Endodermal cell (in vitro differentiated cells): ENCODE measurements at regions not wholly inside any gene's neighbourhood (a gene's known extent, or its start where the extent isn't known, plus 50 kb on each side); places are given as distances from the start of the nearest gene placed in this dataset.
"Not testable (repeated sequence)": the region's sequence is repeated elsewhere in the genome, so short reads cannot be mapped to it uniquely, and the experiment has no call there.

Experiments used
- DNase-seq: peaks from one replicate; pipeline ENCODE4 v3.0.0-alpha.2; 2017
- H3K27ac ChIP-seq: 2 replicates; pipeline ENCODE4 v1.5.1; 2013; ENCODE audit warnings: mild to moderate bottlenecking, low read depth, low read length, moderate library complexity
- H3K27me3 ChIP-seq: 2 replicates; pipeline ENCODE4 v1.6.1; 2013; ENCODE audit warnings: mild to moderate bottlenecking, low read length, moderate library complexity; ENCODE audit not compliant: insufficient read depth, control insufficient read depth, poor library complexity, severe bottlenecking
- H3K36me3 ChIP-seq: 2 replicates; pipeline ENCODE4 v1.7.0; 2013; ENCODE audit warnings: mild to moderate bottlenecking, low read length, moderate library complexity; ENCODE audit not compliant: control insufficient read depth, insufficient read depth
- H3K4me1 ChIP-seq: one replicate; pipeline ENCODE4 v1.7.0; 2013; ENCODE audit warnings: low read length; ENCODE audit not compliant: control insufficient read depth, insufficient read depth
- H3K4me3 ChIP-seq: 2 replicates; pipeline ENCODE4 v1.5.1; 2013; ENCODE audit warnings: mild to moderate bottlenecking, low read length, moderate library complexity
- H3K9ac ChIP-seq: 2 replicates; pipeline ENCODE4 v1.6.1; 2013; ENCODE audit warnings: mild to moderate bottlenecking, low read length, moderate library complexity; ENCODE audit not compliant: poor library complexity, severe bottlenecking; ENCODE audit errors: extremely low read depth
- H3K9me3 ChIP-seq: 2 replicates; pipeline ENCODE4 v1.6.1; 2013; ENCODE audit warnings: mild to moderate bottlenecking, low read length, moderate library complexity; ENCODE audit not compliant: control insufficient read depth
- H3K27ac Mint-ChIP-seq: 2 replicates; pipeline ENCODE4 v1.8.0; 2020; ENCODE audit warnings: mixed read lengths
- H3K27me3 Mint-ChIP-seq: 2 replicates; pipeline ENCODE4 v1.8.0; 2021; ENCODE audit warnings: mild to moderate bottlenecking, mixed read lengths; ENCODE audit not compliant: insufficient read depth
- H3K36me3 Mint-ChIP-seq: 2 replicates; pipeline ENCODE4 v1.8.0; 2020; ENCODE audit warnings: low read depth, mixed read lengths
- H3K4me1 Mint-ChIP-seq: 2 replicates; pipeline ENCODE4 v1.8.0; 2020; ENCODE audit warnings: mixed read lengths
- H3K4me3 Mint-ChIP-seq: 2 replicates; pipeline ENCODE4 v1.8.0; 2020; ENCODE audit warnings: mild to moderate bottlenecking, moderate library complexity, mixed read lengths
- H3K9me3 Mint-ChIP-seq: 2 replicates; pipeline ENCODE4 v1.8.0; 2020; ENCODE audit warnings: mild to moderate bottlenecking, mixed read lengths
- WGBS, 2 experiments: methylation state at CpG; one replicate each; pipeline versions ENCODE4 v1.1.5 to v1.1.7; 2013; ENCODE audit warnings: missing lambda C conversion rate in 2 of 2, mixed read lengths in 1 of 2; ENCODE audit not compliant: insufficient coverage in 1 of 2, insufficient read length in 1 of 2; 5-methylcytosine and 5-hydroxymethylcytosine counted together
- TF ChIP-seq, protein P1 (sequence below): fragments of 200-600 bp; sonication (generic); conservative IDR thresholded peaks from 2 replicates; pipeline ENCODE4 v1.5.0; 2021; ENCODE audit warnings: antibody characterized with exemption, mild to moderate bottlenecking

GRCh38 chr1:116297495-116298212 is 75.4 kb upstream of the ATP1A1 start:
- Histone ChIP-seq H3K27ac (no peak overlapping the region), H3K9me3 (peaks cover 12% of the 10 kb centered on the region), H3K36me3 (no peaks in the 10 kb centered on the region), H3K4me3 (no peak overlapping the region), H3K27me3 (no peaks in the 10 kb centered on the region), H3K9ac (no peak overlapping the region), H3K4me1 (no peaks in the 10 kb centered on the region)
- peaks cover 5% of the 10 kb centered on the region for H3K4me1 Mint-ChIP-seq
- DNase-seq: no peak
- H3K27me3 Mint-ChIP-seq: no peaks in the 10 kb centered on the region
- no peak overlapping the region for H3K27ac Mint-ChIP-seq
- TF ChIP-seq, protein P1, sequence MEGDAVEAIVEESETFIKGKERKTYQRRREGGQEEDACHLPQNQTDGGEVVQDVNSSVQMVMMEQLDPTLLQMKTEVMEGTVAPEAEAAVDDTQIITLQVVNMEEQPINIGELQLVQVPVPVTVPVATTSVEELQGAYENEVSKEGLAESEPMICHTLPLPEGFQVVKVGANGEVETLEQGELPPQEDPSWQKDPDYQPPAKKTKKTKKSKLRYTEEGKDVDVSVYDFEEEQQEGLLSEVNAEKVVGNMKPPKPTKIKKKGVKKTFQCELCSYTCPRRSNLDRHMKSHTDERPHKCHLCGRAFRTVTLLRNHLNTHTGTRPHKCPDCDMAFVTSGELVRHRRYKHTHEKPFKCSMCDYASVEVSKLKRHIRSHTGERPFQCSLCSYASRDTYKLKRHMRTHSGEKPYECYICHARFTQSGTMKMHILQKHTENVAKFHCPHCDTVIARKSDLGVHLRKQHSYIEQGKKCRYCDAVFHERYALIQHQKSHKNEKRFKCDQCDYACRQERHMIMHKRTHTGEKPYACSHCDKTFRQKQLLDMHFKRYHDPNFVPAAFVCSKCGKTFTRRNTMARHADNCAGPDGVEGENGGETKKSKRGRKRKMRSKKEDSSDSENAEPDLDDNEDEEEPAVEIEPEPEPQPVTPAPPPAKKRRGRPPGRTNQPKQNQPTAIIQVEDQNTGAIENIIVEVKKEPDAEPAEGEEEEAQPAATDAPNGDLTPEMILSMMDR: no peak
- no peak overlapping the region for H3K4me3 Mint-ChIP-seq
- H3K9me3 Mint-ChIP-seq: peaks cover 27% of the 10 kb centered on the region
- H3K36me3 Mint-ChIP-seq: peaks cover 5% of the 10 kb centered on the region
- 90 to 92% methylated on average over 9 to 18 of the region's 18 CpGs for WGBS, 2 experiments

GRCh38 chr1:116298213-116298579 is 74.8 kb upstream of the ATP1A1 start:
- H3K9me3 Mint-ChIP-seq: peaks cover 27% of the 10 kb centered on the region
- H3K27ac ChIP-seq, H3K27me3 Mint-ChIP-seq, H3K4me3 ChIP-seq, H3K27me3 ChIP-seq, H3K36me3 Mint-ChIP-seq, DNase-seq, H3K36me3 ChIP-seq, H3K4me3 Mint-ChIP-seq, H3K4me1 ChIP-seq, H3K9ac ChIP-seq, H3K27ac Mint-ChIP-seq: not testable (repeated sequence)
- H3K4me1 Mint-ChIP-seq: peaks cover 11% of the 10 kb centered on the region
- WGBS, 2 experiments: 93% methylated on average over 15 of the region's 15 CpGs; no CpG with 5 or more reads in 1 of the 2 experiments
- H3K9me3 ChIP-seq: peaks cover 12% of the 10 kb centered on the region

GRCh38 chr1:116298746-116299145 is 74.3 kb upstream of the ATP1A1 start:
- 88 to 92% methylated on average over 3 to 4 of the region's 4 CpGs for WGBS, 2 experiments
- Histone ChIP-seq H3K4me1 (no peaks in the 10 kb centered on the region), H3K9ac (no peak overlapping the region), H3K9me3 (peaks cover 12% of the 10 kb centered on the region), H3K27ac (no peak overlapping the region), H3K36me3 (no peaks in the 10 kb centered on the region), H3K27me3 (no peaks in the 10 kb centered on the region), H3K4me3 (no peak overlapping the region)
- Mint-ChIP-seq H3K9me3 (peaks cover 27% of the 10 kb centered on the region), H3K4me1 (peaks cover 13% of the 10 kb centered on the region), H3K27ac (no peak overlapping the region), H3K4me3 (no peak overlapping the region), H3K27me3 (no peaks in the 10 kb centered on the region), H3K36me3 (peaks cover 5% of the 10 kb centered on the region)
- DNase-seq: no peak
- TF ChIP-seq, protein P1: no peak
